ENCODE measurements at regions not wholly inside any gene's neighbourhood (a gene's known extent, or its start where the extent isn't known, plus 50 kb on each side); places are given as distances from the start of the nearest gene placed in this dataset.

GRCh38 chr15:93294066-93294465, 205.1 kb upstream of the RGMA start:
- TF ChIP-seq CTCF (IDR thresholded peaks at IDR 0.05; ENCODE audit: insufficient read depth, low read depth, low read length) (no peak), EZH2 (IDR thresholded peaks at IDR 0.05; ENCODE audit: insufficient read depth, low read length) (no peak)
